ENCODE measurements at regions not wholly inside any gene's neighbourhood (a gene's known extent, or its start where the extent isn't known, plus 50 kb on each side); places are given as distances from the start of the nearest gene placed in this dataset.

DNA sequence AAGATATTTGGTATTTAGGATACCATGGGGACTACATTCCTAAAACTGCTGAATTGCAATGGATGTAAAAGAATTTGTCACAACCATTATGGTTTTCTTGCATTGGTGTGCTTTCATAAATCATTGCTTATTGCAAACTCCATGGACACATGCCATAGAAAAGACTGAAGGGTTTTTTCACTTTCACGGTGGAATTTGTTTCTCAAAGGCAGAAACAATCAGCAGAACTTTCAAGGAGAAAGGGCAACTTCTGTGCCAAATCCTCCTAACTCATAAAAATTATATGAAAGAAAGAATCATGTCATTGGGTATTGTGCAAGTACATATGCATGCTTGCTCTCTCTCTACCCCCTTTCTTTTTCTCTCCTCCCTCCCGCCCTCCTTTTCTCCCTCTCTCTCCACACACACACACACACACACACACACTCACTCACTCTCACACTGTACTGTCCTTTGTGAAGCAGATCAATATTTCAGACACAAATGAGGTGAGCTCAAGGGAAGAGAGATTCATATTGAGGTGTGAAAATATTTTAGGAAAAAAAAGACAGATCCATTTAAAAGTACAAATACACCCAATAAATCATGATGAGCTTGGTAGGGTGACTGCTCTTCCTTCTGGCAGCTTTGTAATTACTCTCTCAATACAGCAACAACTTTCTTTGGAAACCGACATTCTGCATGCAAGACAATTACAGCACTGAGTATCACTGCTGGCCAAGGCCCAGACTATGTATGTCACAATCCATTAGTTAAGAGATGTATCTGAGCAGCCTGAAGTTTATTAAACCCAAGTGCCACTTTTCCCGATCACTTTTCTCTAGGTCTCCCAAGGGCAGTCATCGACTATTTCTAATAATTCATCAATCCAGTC lies 492.6 kb downstream of the TUSC7 start:
- TF ChIP-seq EP300 (IDR thresholded peaks at IDR 0.05) (no peak), POLR2A (IDR thresholded peaks at IDR 0.05) (no peak), POLR2AphosphoS5 (IDR thresholded peaks at IDR 0.05) (no peak)
- TF ChIP-seq, protein P1, sequence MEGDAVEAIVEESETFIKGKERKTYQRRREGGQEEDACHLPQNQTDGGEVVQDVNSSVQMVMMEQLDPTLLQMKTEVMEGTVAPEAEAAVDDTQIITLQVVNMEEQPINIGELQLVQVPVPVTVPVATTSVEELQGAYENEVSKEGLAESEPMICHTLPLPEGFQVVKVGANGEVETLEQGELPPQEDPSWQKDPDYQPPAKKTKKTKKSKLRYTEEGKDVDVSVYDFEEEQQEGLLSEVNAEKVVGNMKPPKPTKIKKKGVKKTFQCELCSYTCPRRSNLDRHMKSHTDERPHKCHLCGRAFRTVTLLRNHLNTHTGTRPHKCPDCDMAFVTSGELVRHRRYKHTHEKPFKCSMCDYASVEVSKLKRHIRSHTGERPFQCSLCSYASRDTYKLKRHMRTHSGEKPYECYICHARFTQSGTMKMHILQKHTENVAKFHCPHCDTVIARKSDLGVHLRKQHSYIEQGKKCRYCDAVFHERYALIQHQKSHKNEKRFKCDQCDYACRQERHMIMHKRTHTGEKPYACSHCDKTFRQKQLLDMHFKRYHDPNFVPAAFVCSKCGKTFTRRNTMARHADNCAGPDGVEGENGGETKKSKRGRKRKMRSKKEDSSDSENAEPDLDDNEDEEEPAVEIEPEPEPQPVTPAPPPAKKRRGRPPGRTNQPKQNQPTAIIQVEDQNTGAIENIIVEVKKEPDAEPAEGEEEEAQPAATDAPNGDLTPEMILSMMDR (IDR thresholded peaks at IDR 0.05), result no peak
